Ishikawa (cell line): ENCODE measurements at regions not wholly inside any gene's neighbourhood (a gene's known extent, or its start where the extent isn't known, plus 50 kb on each side); places are given as distances from the start of the nearest gene placed in this dataset.

Experiments
- CEBPB ChIP-seq: IDR thresholded peaks from 2 replicates; pipeline ENCODE4 v1.6.1; 2012
- CREB1 ChIP-seq: IDR thresholded peaks from 2 replicates; pipeline ENCODE4 v1.6.1; 2012; ENCODE audit warnings: low read depth
- EGR1 ChIP-seq: IDR thresholded peaks from 2 replicates; pipeline ENCODE4 v1.6.1; 2012
- EP300 ChIP-seq: IDR thresholded peaks from 2 replicates; pipeline ENCODE4 v1.6.1; 2012; ENCODE audit warnings: borderline replicate concordance
- FOXM1 ChIP-seq: IDR thresholded peaks from 2 replicates; pipeline ENCODE4 v1.6.1; 2012; ENCODE audit warnings: low read depth, borderline replicate concordance
- MAX ChIP-seq: IDR thresholded peaks from 2 replicates; pipeline ENCODE4 v1.6.1; 2012
- NFIC ChIP-seq: IDR thresholded peaks from 2 replicates; pipeline ENCODE4 v1.6.1; 2012
- RAD21 ChIP-seq: IDR thresholded peaks from 2 replicates; pipeline ENCODE4 v1.6.1; 2012; ENCODE audit warnings: low read depth
- REST ChIP-seq: IDR thresholded peaks from 2 replicates; pipeline ENCODE4 v1.6.1; 2012; ENCODE audit warnings: low read depth, mild to moderate bottlenecking
- TAF1 ChIP-seq: IDR thresholded peaks from 2 replicates; pipeline ENCODE4 v1.6.1; 2012; ENCODE audit warnings: low read depth, mild to moderate bottlenecking
- TCF12 ChIP-seq: IDR thresholded peaks from 2 replicates; pipeline ENCODE4 v1.6.1; 2012; ENCODE audit warnings: low read depth
- TEAD4 ChIP-seq: IDR thresholded peaks from 2 replicates; pipeline ENCODE4 v1.6.1; 2012
- USF1 ChIP-seq: IDR thresholded peaks from 2 replicates; pipeline ENCODE4 v1.6.1; 2012
- YY1 ChIP-seq: IDR thresholded peaks from 2 replicates; pipeline ENCODE4 v1.6.1; 2012; ENCODE audit warnings: low read depth
- ZBTB7A ChIP-seq: IDR thresholded peaks from 2 replicates; pipeline ENCODE4 v1.6.1; 2012; ENCODE audit warnings: low read depth

- no peak for TF ChIP-seq EGR1
- no peak for TF ChIP-seq TAF1
- no peak for TF ChIP-seq REST
- TF ChIP-seq TCF12, result no peak
- TF ChIP-seq NFIC, result no peak
Observed at GRCh38 chr10:123600177-123600576, 66.0 kb upstream of the GPR26 start.

GRCh38 chr10:123603130-123603529, 63.0 kb upstream of the GPR26 start:
- no peak for TF ChIP-seq EGR1
- TF ChIP-seq EP300, result no peak
- TF ChIP-seq RAD21, result no peak
- no peak for TF ChIP-seq TAF1
- no peak for TF ChIP-seq TCF12
- no peak for TF ChIP-seq TEAD4
- no peak for TF ChIP-seq MAX
- TF ChIP-seq NFIC, result no peak
- TF ChIP-seq CREB1, result no peak
- no peak for TF ChIP-seq ZBTB7A
- no peak for TF ChIP-seq YY1
- TF ChIP-seq REST, result no peak
- TF ChIP-seq FOXM1, result no peak
- TF ChIP-seq CEBPB, result no peak
- TF ChIP-seq USF1, result no peak

GRCh38 chr10:123604506-123604905, 61.6 kb upstream of the GPR26 start:
- TF ChIP-seq CEBPB, result no peak
- TF ChIP-seq EP300, result no peak
- no peak for TF ChIP-seq USF1

- TF ChIP-seq EP300 (no peak), TCF12 (no peak), RAD21 (no peak), CEBPB (no peak), EGR1 (no peak), TEAD4 (no peak), CREB1 (no peak), MAX (no peak), ZBTB7A (no peak), USF1 (no peak), REST (no peak), FOXM1 (no peak), YY1 (no peak), TAF1 (no peak)
Observed at GRCh38 chr10:123606006-123606405, 60.1 kb upstream of the GPR26 start.

- TF ChIP-seq USF1, result no peak
- no peak for TF ChIP-seq RAD21
- no peak for TF ChIP-seq CEBPB
- no peak for TF ChIP-seq TCF12
- TF ChIP-seq CREB1, result no peak
- TF ChIP-seq TAF1, result no peak
- TF ChIP-seq MAX, result no peak
- no peak for TF ChIP-seq TEAD4
- no peak for TF ChIP-seq REST
- no peak for TF ChIP-seq EGR1
- no peak for TF ChIP-seq YY1
Observed at GRCh38 chr10:123606955-123607354, 59.2 kb upstream of the GPR26 start.
